HEK293 (cell line): ENCODE measurements at regions not wholly inside any gene's neighbourhood (a gene's known extent, or its start where the extent isn't known, plus 50 kb on each side); places are given as distances from the start of the nearest gene placed in this dataset.

Experiments
- HOXD13 ChIP-seq: sonication (generic); formaldehyde crosslinking; IDR thresholded peaks from 2 replicates; pipeline ENCODE4 v1.8.0; 2022; ENCODE audit warnings: missing genetic modification reagents, borderline replicate concordance
- MEIS1 ChIP-seq: sonication (generic); formaldehyde crosslinking; IDR thresholded peaks from 2 replicates; pipeline ENCODE4 v1.8.1; 2022; ENCODE audit warnings: missing genetic modification reagents, mild to moderate bottlenecking, borderline replicate concordance
- MZF1 ChIP-seq: fragments of 450-650 bp; formaldehyde crosslinking; IDR thresholded peaks from 2 replicates; pipeline ENCODE4 v1.5.1; 2017; ENCODE audit warnings: missing biosample characterization, missing genetic modification characterization, borderline replicate concordance
- ZBTB1 ChIP-seq: fragments of 450-650 bp; formaldehyde crosslinking; IDR thresholded peaks from 2 replicates; pipeline ENCODE4 v1.5.1; 2016; ENCODE audit warnings: missing biosample characterization, missing genetic modification characterization
- ZBTB21 ChIP-seq: fragments of 450-650 bp; formaldehyde crosslinking; IDR thresholded peaks from 2 replicates; pipeline ENCODE4 v1.5.1; 2017; ENCODE audit warnings: missing biosample characterization, missing genetic modification characterization
- ZNF184 ChIP-seq: fragments of 450-650 bp; IDR thresholded peaks from 2 replicates; pipeline ENCODE4 v1.5.1; 2018; ENCODE audit warnings: missing biosample characterization, mild to moderate bottlenecking, missing genetic modification characterization
- ZNF239 ChIP-seq: fragments of 450-650 bp; formaldehyde crosslinking; IDR thresholded peaks from 2 replicates; pipeline ENCODE4 v1.5.1; 2016; ENCODE audit warnings: missing biosample characterization, missing genetic modification characterization
- ZNF292 ChIP-seq: fragments of 450-650 bp; formaldehyde crosslinking; IDR thresholded peaks from 2 replicates; pipeline ENCODE4 v1.5.1; 2016; ENCODE audit warnings: low read depth, missing biosample characterization, missing genetic modification characterization, borderline replicate concordance
- ZNF670 ChIP-seq: fragments of 450-650 bp; formaldehyde crosslinking; IDR thresholded peaks from 2 replicates; pipeline ENCODE4 v1.5.1; 2016; ENCODE audit warnings: missing biosample characterization, missing genetic modification characterization, low read depth
- TF ChIP-seq, protein P1 (sequence below): fragments of 450-650 bp; formaldehyde crosslinking; IDR thresholded peaks from 2 replicates; pipeline ENCODE4 v1.5.1; 2016; ENCODE audit warnings: missing biosample characterization, missing genetic modification characterization

DNA sequence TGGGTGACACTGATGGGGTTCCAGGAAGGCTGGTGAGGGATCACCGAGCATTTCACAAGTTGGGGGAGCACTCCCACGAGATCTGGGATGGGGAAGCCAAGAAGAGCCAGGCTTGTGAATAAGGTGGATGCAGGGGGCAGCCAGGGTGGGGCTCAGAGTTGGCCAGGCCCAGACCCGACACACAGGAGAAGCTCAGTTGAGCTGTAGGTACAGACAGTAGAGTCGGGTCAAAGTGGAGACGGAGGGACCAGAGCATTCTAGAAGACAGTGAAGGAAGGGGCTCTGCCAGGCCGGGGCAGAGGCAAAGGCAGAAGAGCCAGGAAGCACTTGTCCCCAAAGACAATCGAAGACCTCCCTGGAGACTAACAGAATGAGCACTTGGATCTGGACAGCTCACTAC, 70.9 kb upstream of the BCL11B start:
- TF ChIP-seq MEIS1 (CRISPR knock-in tag), result no peak
- TF ChIP-seq HOXD13 (CRISPR knock-in tag), result no peak
- TF ChIP-seq ZNF670, result no peak
- TF ChIP-seq, protein P1, sequence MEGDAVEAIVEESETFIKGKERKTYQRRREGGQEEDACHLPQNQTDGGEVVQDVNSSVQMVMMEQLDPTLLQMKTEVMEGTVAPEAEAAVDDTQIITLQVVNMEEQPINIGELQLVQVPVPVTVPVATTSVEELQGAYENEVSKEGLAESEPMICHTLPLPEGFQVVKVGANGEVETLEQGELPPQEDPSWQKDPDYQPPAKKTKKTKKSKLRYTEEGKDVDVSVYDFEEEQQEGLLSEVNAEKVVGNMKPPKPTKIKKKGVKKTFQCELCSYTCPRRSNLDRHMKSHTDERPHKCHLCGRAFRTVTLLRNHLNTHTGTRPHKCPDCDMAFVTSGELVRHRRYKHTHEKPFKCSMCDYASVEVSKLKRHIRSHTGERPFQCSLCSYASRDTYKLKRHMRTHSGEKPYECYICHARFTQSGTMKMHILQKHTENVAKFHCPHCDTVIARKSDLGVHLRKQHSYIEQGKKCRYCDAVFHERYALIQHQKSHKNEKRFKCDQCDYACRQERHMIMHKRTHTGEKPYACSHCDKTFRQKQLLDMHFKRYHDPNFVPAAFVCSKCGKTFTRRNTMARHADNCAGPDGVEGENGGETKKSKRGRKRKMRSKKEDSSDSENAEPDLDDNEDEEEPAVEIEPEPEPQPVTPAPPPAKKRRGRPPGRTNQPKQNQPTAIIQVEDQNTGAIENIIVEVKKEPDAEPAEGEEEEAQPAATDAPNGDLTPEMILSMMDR, result no peak
- no peak for TF ChIP-seq ZBTB21 (tag by site-specific recombination)
- no peak for TF ChIP-seq ZBTB1 (tag by site-specific recombination)
- no peak for TF ChIP-seq ZNF239 (tag by site-specific recombination)
- no peak for TF ChIP-seq ZNF184 (tag by site-specific recombination)
- no peak for TF ChIP-seq MZF1
- TF ChIP-seq ZNF292, result no peak
